ENCODE measurements at regions not wholly inside any gene's neighbourhood (a gene's known extent, or its start where the extent isn't known, plus 50 kb on each side); places are given as distances from the start of the nearest gene placed in this dataset.

DNA sequence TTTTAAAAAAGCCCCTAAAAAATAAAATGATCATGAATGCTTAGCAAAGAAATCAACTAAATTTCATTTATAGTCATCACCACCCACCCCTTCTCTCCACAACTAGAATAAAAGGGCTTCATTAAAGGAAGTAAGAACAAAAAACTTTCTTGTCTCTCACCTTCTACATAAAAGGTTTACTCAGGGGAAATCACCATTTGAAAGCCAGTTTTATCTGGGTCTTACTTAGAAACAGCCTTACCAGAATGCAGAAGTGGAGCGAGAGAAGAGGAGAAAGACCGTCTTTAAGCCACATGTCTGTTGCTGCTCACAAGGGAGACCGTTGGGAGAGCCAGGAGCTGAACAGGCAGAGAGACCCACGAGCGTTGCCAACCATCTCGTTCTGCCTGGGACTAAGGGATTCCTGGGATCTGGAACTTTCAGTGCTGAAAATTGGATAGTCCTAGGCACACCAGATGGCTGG, 350.1 kb upstream of the PROK2 start:
- DNase-seq (ENCODE audit: low read depth) = no peak

DNA sequence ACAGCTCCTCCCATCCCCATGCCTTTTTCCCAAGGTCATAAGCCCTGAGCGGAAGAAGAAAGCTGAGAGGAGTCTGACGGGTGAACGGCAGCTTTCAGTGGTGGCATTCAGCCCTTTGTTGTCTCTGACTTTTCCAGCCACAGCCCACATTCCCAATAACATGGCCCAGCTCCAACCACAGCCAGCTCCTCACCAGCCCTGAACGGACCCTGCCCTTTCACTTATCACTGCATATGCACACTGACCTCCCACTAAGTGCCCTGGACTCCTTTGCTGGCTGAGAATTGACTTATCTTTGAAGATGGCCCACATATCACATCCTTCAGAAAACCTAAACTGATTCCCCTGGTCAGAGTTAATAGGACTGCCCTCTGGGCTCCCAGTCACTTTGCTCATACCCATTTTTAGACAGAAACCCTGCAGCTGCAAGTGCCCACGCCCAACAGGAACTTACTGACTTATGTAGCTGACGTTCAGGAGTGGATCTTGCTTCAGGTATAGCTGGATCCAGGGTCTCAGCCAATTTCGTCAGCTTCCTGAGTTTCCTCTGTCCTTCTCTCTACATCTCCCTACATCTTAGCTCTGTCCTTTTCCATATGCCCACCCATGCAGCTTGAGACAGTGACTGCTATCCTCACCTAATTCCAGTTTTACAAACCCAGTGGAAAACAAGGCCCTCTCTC, 348.5 kb upstream of the PROK2 start:
- DNase-seq (ENCODE audit: low read depth) = no peak

DNA sequence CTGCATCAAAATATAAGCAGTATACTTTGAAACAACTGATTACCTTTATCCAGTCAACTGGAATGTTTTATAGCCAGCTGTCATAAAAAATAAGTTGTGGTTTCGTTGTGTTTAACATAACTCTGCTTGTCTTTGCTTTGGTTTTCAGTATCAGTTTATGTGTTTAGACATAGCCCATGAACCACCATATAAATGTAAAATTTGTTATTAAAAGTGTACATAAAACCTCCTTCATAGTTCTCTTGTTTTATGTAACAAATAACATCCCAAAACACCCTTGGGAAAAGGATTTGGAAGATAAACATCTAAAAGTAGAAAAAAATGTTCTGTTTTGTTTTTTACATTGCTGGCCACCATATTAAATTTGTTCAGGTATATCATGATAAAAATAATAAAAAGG, 347.0 kb upstream of the PROK2 start:
- no peak for DNase-seq (ENCODE audit: low read depth)

DNA sequence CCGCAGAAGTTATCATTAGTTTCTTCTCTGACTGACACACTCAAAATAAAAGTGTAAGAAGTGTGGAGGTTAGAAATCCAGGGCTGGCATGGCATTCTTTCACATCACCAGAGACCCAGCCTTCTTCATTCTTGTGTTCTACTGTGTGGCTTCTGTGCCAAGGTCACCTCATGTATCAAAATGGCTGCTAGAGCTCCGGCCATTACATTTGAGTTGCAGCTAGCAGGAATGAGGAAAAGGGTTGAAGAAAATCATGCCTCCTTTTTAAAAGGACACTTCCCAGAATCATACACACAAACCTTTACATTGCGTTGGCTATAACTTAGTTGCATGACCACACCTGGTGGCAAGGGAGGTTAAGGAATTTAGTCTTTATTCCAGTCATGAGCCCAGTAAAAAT, 345.6 kb upstream of the PROK2 start:
- DNase-seq (ENCODE audit: low read depth) = no peak

DNA sequence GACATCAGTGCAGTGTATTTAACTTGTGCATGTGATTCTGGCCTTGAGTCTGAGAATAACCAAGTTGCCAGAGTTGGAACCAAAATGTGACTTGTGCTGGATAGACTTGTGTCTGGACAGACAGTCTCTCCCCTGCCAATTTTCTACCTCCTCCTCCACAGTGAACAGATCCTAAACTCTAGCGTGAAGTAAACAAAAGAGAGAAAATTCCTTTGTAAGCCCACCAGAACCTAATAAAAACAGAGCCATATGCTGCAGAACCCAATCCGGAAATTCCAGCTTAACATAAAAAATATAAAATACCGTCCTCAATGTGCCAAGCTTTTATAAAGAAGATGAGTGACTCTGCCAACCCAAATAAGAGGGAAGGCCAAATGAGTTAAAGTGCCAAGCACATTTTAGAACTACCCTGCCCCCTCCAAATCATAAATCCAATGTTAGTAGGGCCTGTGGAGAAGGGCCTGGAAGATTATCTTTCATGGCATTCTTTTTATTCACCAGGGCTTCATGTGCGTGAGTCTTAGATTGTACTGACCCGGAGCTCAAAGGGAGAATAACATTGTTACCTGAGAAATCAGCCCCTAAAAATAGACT, 344.6 kb upstream of the PROK2 start:
- DNase-seq (ENCODE audit: low read depth) = no peak

DNA sequence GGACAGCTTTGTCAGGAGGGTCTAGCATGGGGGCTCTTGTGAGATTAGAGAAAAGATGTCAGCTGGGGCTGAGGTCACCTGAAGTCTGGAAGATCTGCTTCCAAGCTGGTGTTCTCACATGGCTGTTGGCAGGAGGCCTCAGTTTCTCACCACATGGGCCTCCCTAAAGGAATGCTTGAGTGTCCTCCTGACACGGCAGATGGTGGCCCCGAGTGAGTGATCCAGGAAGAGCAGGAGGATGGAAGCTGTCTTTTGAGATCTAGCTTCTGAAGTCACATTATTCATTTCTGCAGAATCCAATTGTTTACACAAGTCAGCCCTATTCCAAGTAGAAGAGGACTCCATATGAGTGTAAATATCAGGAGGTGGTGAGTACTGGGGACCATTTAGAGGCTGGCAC, 344.0 kb upstream of the PROK2 start:
- no peak for DNase-seq (ENCODE audit: low read depth)

DNA sequence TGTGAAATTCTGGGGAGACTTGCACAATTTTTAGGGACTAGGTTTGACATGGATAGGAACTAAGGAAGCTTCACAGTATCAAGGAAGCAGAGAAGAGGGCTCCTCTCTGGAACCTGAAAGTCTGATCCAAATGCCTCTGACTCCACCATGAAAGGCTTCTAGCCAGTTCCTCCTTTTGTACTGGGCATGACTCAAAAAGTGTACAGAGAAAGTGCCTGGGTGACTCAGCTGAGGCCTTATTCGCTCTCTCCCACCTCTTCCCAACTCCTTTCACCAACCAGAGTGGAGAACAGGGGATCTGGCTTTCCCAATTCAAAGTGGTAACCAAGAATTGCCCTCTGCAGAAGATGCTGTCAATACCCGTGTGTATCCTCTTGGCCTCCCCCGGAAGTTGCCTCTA, 342.9 kb upstream of the PROK2 start:
- no peak for DNase-seq (ENCODE audit: low read depth)

DNA sequence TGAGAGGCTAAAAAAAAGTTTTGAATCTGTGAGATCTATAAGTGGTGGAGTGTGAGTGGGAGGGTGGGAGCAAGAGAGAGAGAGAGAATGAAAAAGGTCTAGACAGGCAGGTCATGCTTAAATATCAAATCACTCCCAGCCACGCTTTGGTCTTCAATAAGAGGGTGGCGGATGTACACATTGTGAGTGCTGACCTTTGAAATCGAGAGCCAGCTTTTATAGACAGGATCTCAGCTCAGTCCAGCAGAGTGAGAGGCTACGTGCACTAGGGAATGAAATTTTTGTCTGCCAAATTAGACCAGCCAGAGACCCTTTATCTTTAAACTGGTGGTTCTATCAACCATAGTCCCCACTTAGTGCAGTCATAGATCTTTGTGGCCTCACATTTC, 342.3 kb upstream of the PROK2 start:
- no peak for DNase-seq (ENCODE audit: low read depth)

DNA sequence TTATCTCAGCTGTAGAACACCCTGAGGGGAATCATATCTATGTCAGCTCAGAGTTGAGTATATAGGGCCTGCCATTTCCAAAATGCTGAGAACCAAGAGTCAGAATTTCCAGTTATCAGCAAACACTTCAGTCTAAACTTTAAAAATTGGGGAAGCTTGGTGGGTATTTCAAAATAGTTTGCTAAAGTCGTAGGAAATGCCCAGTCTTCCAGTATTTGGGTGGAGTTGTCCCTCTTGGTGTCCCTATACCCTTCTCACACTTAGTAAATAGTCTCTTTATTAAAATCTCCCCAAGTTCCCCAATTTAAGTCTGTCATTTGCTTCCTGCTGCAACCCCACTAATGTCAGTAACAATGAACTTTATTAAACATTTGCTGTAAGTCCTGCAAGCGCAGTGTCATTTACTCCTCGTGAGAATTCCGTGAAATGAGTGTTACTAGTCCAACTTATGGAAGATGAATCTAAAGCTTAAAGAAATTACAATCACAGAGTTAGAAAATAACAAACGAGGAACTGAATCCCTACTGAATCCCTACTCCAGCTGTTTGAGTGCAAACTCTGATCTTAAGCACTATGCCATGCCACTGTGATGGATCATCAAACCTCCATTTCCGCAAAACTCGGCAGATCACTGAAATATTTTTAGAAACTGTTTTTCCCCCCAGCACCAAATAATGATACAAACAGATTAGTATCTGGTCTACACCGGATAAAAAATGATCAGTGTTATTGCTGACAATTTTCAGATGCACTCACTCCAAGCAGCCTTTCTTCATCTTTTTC, 341.7 kb upstream of the PROK2 start:
- DNase-seq (ENCODE audit: low read depth) = no peak

DNA sequence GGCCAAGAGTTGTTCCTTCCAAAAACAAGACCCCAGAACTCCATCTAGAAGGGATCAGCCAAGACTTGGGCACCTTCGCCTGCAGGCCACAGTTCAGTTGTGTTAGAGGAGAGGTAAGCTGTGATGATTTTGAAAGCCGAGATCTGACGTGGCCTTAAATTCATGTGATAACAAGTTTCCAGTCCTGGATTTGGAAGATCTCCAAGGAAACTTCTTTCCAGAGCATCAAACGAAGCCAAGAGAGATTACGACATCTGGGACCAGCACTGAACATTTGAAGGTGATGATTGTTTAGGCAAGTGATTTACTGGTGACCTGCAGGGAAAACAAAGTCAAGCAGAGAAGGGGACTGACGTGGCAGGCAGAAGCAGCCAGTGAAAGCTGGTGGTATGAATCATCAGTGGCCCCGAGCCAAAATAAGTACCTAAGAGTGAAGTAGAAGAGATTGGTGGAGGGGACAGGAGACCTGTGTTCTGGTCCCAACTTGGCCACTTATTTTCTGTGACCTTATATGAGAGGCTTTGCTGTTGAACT, 339.0 kb upstream of the PROK2 start:
- no peak for DNase-seq (ENCODE audit: low read depth)

DNA sequence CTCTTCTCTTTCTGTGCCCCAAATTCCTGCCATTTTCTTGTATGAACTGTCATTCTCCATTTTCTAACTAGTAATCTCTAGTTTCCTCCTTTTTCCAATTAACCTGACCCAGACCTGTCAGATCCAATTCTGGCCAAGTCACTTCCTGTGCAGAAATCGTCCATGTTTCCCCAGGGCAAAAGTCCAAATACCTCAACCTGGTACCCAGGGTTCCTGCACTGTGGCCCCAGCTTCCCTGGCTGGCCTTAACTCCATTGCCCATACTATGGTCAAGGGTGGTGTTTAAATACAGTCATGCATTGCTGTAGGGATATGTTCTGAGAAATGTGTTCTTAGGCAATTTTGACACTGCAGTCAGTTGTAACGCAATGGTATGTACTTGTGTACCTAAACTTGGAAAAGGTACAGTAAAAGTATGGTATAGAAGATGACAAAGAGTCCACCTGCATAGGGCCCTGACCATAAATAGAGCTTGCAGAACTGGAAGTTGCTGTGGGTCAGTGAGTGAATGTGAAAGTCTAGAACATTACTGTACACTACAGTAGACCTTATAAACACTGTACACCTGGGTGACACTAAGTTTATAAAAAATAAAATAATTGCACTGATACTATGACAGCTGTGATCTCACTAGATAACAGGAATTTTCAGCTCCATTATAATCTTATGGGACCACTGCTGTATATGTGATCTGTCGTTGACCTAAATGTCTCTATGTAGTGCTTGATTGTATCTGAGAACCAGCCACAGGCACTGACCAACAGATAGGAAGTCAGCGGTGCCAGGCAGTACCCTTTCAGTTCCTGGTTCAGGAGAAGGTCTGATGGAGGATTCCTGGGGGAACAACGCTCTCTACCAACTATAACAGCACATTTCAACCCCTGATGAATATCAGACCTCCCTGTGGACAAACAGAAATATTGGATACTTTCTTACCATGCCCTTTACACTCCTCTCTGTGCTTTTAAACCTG, 336.1 kb upstream of the PROK2 start:
- no peak for DNase-seq (ENCODE audit: low read depth)

DNA sequence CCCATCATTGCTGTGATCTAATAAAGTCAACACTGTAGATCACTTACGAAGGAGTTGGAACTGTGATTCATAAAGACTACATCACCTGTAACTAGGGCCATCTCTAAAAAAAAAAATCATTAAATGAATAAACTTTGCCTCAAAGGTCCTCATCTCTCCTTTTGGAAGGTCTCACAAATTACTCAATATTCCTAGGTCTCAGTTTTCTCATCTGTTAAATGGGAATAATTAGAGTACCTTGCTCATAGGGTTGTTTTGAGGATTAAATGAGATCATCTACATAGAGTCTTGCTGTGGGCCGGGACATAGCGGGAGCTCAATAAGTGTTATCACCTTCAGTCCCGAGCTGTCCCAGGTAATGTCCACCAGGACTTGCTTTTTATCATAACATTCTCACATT, 335.1 kb upstream of the PROK2 start:
- DNase-seq (ENCODE audit: low read depth) = no peak

DNA sequence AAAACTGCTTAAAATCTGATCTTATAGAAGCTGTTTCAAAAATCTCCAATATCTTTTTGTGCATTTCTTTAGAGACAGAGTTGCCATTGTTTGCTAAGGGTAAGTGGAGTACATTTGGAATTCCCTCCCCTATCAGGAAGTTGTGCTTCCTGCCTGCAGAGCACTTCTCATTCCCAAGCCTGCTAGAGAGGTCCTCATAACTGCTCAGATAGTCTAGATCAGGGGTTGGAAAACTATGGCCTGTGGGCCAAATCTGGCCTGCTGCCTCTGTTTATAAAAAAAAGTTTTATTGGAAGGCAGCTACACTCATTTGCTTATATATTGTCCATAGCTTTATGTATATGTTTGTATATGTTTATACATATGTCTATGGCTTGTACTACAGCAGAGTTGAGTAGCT, 333.7 kb upstream of the PROK2 start:
- no peak for DNase-seq (ENCODE audit: low read depth)

DNA sequence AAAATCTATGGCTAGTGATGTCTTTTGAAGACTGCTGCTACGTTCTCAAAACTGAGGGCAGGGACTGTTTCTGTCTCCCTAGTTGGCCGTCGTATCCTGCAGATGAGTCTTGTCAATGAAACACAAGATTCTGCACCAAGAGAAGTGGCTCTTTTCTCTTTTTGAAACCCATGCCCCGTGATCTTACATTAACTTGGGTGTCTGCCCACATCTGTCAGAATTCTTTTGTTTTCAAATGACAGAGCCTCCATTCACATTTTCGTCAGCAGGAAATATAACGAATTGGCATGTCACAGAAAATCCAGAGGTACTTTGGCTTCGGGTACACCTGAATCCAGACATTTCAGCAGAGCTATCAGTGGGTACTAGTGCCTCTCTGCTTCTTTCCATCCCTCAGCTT, 331.3 kb upstream of the PROK2 start:
- DNase-seq (ENCODE audit: low read depth) = no peak

DNA sequence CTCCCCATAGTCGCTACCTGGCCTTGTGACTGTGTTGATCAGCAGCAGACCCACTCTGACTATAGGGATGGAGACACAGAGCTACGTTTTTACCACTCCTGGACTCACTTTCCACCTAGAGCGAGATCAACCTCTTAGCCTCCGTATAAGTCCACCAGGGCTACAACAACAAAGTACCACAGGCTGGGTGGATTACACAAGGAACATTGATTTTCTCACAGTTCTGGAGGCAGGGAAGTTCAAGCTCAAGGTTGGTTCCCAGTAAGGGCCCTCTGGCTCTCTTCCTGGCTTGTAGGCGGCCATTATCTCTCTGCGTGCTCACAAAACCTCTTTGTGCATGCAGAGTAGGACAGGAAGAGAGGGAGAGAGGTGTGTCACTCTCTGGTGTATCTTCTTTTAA, 330.4 kb upstream of the PROK2 start:
- no peak for DNase-seq (ENCODE audit: low read depth)

DNA sequence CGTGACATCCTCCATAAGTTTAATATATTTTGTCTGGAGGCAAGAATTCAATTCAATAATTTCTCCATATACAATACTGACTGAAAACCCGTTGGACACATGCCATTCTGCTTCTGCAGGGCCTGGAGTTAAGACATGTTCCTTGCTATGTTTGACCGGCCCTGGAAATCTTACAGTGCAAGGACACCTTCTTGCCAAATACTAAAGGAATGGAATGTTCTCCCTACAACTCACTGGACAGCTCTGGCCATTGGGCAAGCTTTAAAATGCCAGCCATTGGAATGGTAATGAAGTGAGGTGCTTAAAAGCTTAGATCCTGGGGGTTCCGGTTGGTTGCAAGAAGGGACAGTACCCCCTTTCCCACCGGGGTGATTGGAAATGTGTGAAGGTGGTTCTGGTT, 329.8 kb upstream of the PROK2 start:
- no peak for DNase-seq (ENCODE audit: low read depth)

DNA sequence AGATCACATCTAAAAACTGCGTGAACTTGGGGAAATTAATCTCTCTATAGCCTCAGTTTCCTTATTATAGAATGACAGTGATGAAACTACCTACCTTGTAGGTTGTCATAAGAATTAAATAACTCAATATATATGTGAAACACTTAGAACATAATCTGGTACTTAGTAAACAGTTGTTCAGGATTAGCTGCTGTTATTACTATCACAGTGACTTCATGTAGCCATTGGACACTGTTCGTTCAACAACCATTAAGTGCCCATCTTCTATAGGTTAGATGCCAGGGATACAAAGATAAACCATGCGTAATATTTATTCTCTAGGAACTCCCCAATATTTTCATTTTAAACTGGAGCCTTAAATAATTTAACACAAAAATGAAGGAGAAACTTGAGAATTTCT, 329.0 kb upstream of the PROK2 start:
- DNase-seq (ENCODE audit: low read depth) = no peak

DNA sequence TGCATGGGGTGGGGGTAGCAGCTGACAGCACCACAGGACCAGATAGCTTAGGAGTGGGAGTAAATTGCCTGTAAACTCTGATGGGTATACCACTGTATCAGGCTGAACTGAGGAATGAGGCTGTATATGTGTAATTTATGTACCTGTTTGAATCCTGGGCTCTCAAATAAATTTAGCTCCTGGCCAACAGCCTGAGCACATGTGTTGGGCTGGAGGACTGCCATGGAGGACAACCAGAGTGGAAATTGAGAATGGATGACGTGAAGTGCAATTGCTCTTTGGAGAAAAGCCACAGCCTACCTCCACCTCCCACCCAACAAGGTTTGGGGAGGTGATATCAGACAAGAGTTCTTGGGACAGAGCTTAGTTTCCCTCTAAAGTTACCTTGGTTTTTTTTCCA, 328.6 kb upstream of the PROK2 start:
- DNase-seq (ENCODE audit: low read depth) = no peak

DNA sequence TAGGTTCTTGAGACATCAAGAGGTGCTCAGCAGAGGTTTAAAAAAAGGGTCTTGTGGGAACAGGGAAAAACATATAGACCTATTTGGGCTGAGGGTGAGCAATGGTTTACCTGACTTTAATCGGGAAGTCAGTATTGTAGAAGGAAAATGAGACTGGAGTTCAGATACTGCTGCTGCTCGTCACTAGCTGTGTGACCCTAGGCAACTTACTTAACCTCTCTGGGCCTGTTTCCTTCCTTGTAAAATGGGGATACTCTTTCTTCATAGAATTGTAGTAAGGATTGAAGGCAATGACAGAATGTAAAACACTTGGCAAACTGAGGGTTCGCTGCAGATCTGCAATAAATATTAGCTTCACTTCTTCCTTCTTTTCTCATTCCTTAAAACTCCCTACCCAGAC, 327.5 kb upstream of the PROK2 start:
- no peak for DNase-seq (ENCODE audit: low read depth)

DNA sequence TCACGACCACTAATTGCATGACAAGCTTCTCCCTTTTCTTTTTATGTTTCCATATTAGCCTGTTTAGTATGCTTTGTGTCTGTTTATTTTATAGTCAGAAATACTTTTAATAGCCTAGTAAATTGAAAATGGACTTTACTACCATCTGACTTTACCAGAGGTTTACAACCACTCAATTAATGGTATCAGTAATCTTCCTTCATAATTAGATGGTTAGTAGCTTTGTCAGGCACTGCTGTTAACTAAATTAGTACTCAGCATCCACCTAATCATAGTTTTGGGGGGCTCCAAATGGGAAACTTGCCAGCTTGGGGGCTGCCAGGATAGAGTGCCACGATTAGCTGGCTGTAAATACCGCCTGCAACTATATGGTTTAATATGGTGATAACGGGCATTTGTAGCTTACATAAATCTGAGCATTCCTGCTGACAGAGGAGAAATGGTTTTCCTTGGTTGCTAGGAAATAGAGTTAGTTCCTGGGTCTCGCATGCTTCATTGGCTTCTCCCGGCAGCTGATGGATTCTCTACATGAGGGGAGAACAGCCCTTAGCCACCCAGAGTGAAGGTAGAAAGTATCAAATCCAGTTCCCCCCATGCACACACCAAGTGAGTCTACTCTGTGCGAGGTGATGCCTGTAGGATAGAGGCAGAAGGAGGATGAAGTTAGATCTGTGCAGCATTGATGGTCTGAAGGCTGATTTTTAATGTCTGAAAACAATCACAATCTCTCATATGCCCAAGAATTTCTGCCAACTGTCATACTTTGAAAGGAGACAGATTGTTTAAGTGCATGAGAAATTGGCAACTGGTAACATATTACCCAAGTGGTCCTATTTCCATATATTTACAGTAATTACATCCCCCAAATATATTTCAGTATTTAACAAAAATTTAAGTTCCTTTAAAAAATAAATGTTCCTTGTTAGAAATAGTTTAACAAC, 326.6 kb upstream of the PROK2 start:
- no peak for DNase-seq (ENCODE audit: low read depth)

Measured in activated T-helper 1 cell treated with Interleukin-2 at 50 U/mL for 16 hours (primary cell).